Mammary epithelial cell (primary cell): ENCODE measurements at regions not wholly inside any gene's neighbourhood (a gene's known extent, or its start where the extent isn't known, plus 50 kb on each side); places are given as distances from the start of the nearest gene placed in this dataset.

ENCODE experiments used
- CTCF ChIP-seq, 2 donors: IDR thresholded peaks in 1 of 2; conservative IDR thresholded peaks in 1 of 2; 2 replicates each; pipeline ENCODE4 v1.5.1; 2011 to 2012; ENCODE audit warnings: inconsistent platforms in 2 of 2, low read length in 2 of 2, mild to moderate bottlenecking in 2 of 2, control low read depth in 1 of 2, low read depth in 1 of 2; ENCODE audit not compliant: insufficient read depth in 1 of 2; ENCODE audit errors: extremely low read depth in 1 of 2
- EZH2 ChIP-seq: IDR thresholded peaks from 2 replicates; pipeline ENCODE4 v1.6.1; 2012; ENCODE audit warnings: low read length, inconsistent platforms, borderline replicate concordance

GRCh38 chr12:87812030-87812429 lies 217.2 kb downstream of the C12orf50 start:
- no peak for TF ChIP-seq CTCF (conservative IDR thresholded peaks at IDR 0.05 in 1 of 2, IDR thresholded peaks at IDR 0.05 in 1 of 2; ENCODE audit: extremely low read depth in 1 of 2, insufficient read depth in 1 of 2, low read depth in 1 of 2, low read length in 2 of 2)
- TF ChIP-seq EZH2, result no peak
